Heart right ventricle (tissue), 16 donors: ENCODE measurements at regions not wholly inside any gene's neighbourhood (a gene's known extent, or its start where the extent isn't known, plus 50 kb on each side); places are given as distances from the start of the nearest gene placed in this dataset.

Experiments used
- ATAC-seq, 8 donors: fragments of 200-7000 bp; cut with Tn5 transposase; one replicate each; pipeline ENCODE4 v1.9.1; 2020; ENCODE audit warnings: mild to moderate bottlenecking in 8 of 8, moderate library complexity in 8 of 8, moderate number of reproducible peaks in 1 of 8
- DNase-seq, 2 donors: peaks; one replicate each; pipeline ENCODE4 v3.0.0-alpha.2; 2020
- H3K27ac ChIP-seq, 10 donors: fragments of 200-600 bp; sonication (generic) in 2 of 10; one replicate each; pipeline versions ENCODE4 v1.5.0 to v1.8.0; 2020 to 2022; ENCODE audit warnings: mild to moderate bottlenecking in 3 of 10
- H3K27me3 ChIP-seq, 7 donors: fragments of 200-600 bp; one replicate each; pipeline ENCODE4 v1.8.0; 2021 to 2022; ENCODE audit warnings: mild to moderate bottlenecking in 2 of 7
- H3K36me3 ChIP-seq, 9 donors: fragments of 200-600 bp; sonication (generic) in 1 of 9; one replicate each; pipeline versions ENCODE4 v1.5.0 to v1.8.0; 2020 to 2022; ENCODE audit warnings: mild to moderate bottlenecking in 2 of 9
- H3K4me1 ChIP-seq, 9 donors: fragments of 200-600 bp; sonication (generic) in 1 of 9; one replicate each; pipeline versions ENCODE4 v1.5.0 to v1.8.0; 2020 to 2022; ENCODE audit warnings: mild to moderate bottlenecking in 4 of 9
- H3K4me3 ChIP-seq, 10 donors: fragments of 200-600 bp; sonication (generic) in 2 of 10; one replicate each; pipeline versions ENCODE4 v1.5.0 to v1.8.0; 2020 to 2022; ENCODE audit warnings: mild to moderate bottlenecking in 7 of 10, moderate library complexity in 2 of 10
- H3K9me3 ChIP-seq, 11 donors: fragments of 200-600 bp in 10 of 11; sonication (generic) in 2 of 11; one replicate each; pipeline versions ENCODE4 v1.5.0 to v1.8.0; 2013 to 2022; ENCODE audit warnings: mild to moderate bottlenecking in 2 of 11, control low read depth in 1 of 11, moderate library complexity in 1 of 11
- CTCF ChIP-seq, 9 donors: fragments of 200-600 bp; sonication (generic) in 2 of 9; IDR thresholded peaks; one replicate each; pipeline versions ENCODE4 v1.5.0 to v1.8.0; 2021 to 2022; ENCODE audit warnings: antibody characterized with exemption in 9 of 9, mild to moderate bottlenecking in 5 of 9, moderate library complexity in 1 of 9
- WGBS, 2 donors: extraction: QIAGEN DNeasy Blood & Tissue Kit; methylation state at CpG; one replicate each; pipeline ENCODE4 v1.1.7; 2013; ENCODE audit warnings: inconsistent platforms in 1 of 2; 5-methylcytosine and 5-hydroxymethylcytosine counted together
- intact Hi-C, 10 donors: fragments of 100-400 bp; cut with DNase I; formaldehyde crosslinking; loops; one replicate each; pipeline versions ENCODE4 v1.11.1 to v1.14.2; 2022
- donor health status: Arrhythmogenic right ventricular cardiomyopathy.
- donor health status: ischemic (EF 13 %, LVEDD 7.1; RV severe dilation, severe dysfunction).
- donor health status: healthy with polysubstance abuse.
- donor health status: DM: no; HTN: yes; CAD: no.
- donor health status: DM: no; HTN: no; CAD: no.
- donor health status: ischemic (EF 25% LVEDD 6.9; RV normal size, moderate dysfunction).
- donor health status: ischemic (EF 25% LVEDD 5.7; RV mildly dilated, moderate dysfunction).
- donor health status: healthy.
- donor health status: DM: yes; HTN: yes; CAD: no.
- donor health status: Ischemic cardiomyopathy.
- donor health status: ischemic (EF 35%, LVEDD 5.7; RV mildly dilated, moderate dysfunction).
- donor health status: nonischemic (EF 11% LVEDD 7.7; RV severe dilation, severe dysfunction).
- donor health status: DM: yes; HTN: yes; CAD: no.
- donor health status: PGD.
- donor health status: ischemic (EF 29% LVEDD 5.4; RV normal size, mild dysfunction).
- donor health status: nonischemic (EF 23%, LVEDD 6.1; RV moderate dilation, normal function).

- TF ChIP-seq CTCF (IDR thresholded peaks at IDR 0.05), result no peak
- peaks cover 0 to 32% (median 18%) of the 10 kb centered on the region in 9 donors for H3K4me1 ChIP-seq
- no peak for ATAC-seq
- H3K27me3 ChIP-seq, result peaks cover 0 to 49% (median 11%) of the 10 kb centered on the region in 7 donors
- no peak overlapping the region for H3K27ac ChIP-seq
- 89 to 90% methylated on average over 9 of the region's 9 CpGs for WGBS, 2 donors
- no peak for DNase-seq
- H3K36me3 ChIP-seq, result no peaks in the 10 kb centered on the region
- peaks cover 0 to 19% (median 0%) of the 10 kb centered on the region in 11 donors for H3K9me3 ChIP-seq
- intact Hi-C loops, result loop anchor here in 7 of 10 donors (5.0 to 10.0 kb wide), 5 partner anchors 60 to 75 kb away; partner anchors contain the start of gene HES1 (in 1 of the 7)
- H3K4me3 ChIP-seq, result peak overlapping the region in 1 of 10 donors; percentile 58
Observed at GRCh38 chr3:194072097-194072428, 63.9 kb upstream of the HES1 start.

- Histone ChIP-seq H3K27ac (no peak overlapping the region), H3K9me3 (peaks cover 0 to 12% (median 0%) of the 10 kb centered on the region in 11 donors), H3K4me3 (no peak overlapping the region), H3K36me3 (no peaks in the 10 kb centered on the region), H3K27me3 (peaks cover 0 to 50% (median 11%) of the 10 kb centered on the region in 7 donors), H3K4me1 (peaks cover 0 to 30% (median 18%) of the 10 kb centered on the region in 9 donors)
- DNase-seq, result no peak
- no peak for ATAC-seq
- intact Hi-C loops, result loop anchor here in 7 of 10 donors (5.0 to 10.0 kb wide), 5 partner anchors 60 to 75 kb away; partner anchors contain the start of gene HES1 (in 1 of the 7)
- no peak for TF ChIP-seq CTCF (IDR thresholded peaks at IDR 0.05)
- WGBS, 2 donors, result 96 to 98% methylated on average over 4 of the region's 4 CpGs
Observed at GRCh38 chr3:194072691-194073279, 63.2 kb upstream of the HES1 start.

- Histone ChIP-seq H3K36me3 (no peaks in the 10 kb centered on the region), H3K27me3 (peaks cover 0 to 53% (median 11%) of the 10 kb centered on the region in 7 donors), H3K4me1 (peaks cover 0 to 25% (median 18%) of the 10 kb centered on the region in 9 donors), H3K9me3 (peaks cover 0 to 11% (median 0%) of the 10 kb centered on the region in 11 donors), H3K27ac (no peak overlapping the region), H3K4me3 (no peak overlapping the region)
- intact Hi-C loops, result loop anchor here in 7 of 10 donors (5.0 to 10.0 kb wide), 5 partner anchors 58 to 77 kb away; partner anchors contain the start of gene HES1 (in 1 of the 7)
- 98 to 100% methylated on average over 1 of the region's 1 CpG for WGBS, 2 donors
- TF ChIP-seq CTCF (IDR thresholded peaks at IDR 0.05), result no peak
- DNase-seq (no peak), ATAC-seq (no peak)
Observed at GRCh38 chr3:194073926-194074325, 62.0 kb upstream of the HES1 start.

- H3K27me3 ChIP-seq, result peaks cover 0 to 62% (median 11%) of the 10 kb centered on the region in 7 donors
- no peak for ATAC-seq
- intact Hi-C loops, result loop anchor here in 2 of 10 donors (10.0 kb wide), 2 partner anchors 60 to 70 kb away; partner anchors contain the start of gene HES1 (in 1 of the 2)
Observed at GRCh38 chr3:194075088-194075615, 60.8 kb upstream of the HES1 start.

More at GRCh38 chr3:194075088-194075615, 60.8 kb upstream of the HES1 start:
- WGBS, 2 donors, result 89 to 92% methylated on average over 6 of the region's 6 CpGs
- Histone ChIP-seq H3K36me3 (no peaks in the 10 kb centered on the region), H3K4me1 (peaks cover 0 to 17% (median 15%) of the 10 kb centered on the region in 9 donors), H3K4me3 (no peak overlapping the region), H3K9me3 (no peaks in the 10 kb centered on the region), H3K27ac (no peak overlapping the region)
- DNase-seq, result no peak
- TF ChIP-seq CTCF (IDR thresholded peaks at IDR 0.05), result no peak
